ENCODE measurements at regions not wholly inside any gene's neighbourhood (a gene's known extent, or its start where the extent isn't known, plus 50 kb on each side); places are given as distances from the start of the nearest gene placed in this dataset.

- no peak overlapping the region for H3K27ac ChIP-seq
- peak; percentile 38 to 80 (median 55) for DNase-seq
- intact Hi-C loops (cut with DNase I): loop anchor here (5.0 to 10.0 kb wide), 4 partner anchors 279 to 441 kb away; partner anchors contain the start of gene SALL4 (in 1 of the 2)
- 46 to 59% (median 50%) methylated on average over 11 of the region's 11 CpGs for WGBS, 4 donors
- no peak overlapping the region for H3K4me3 ChIP-seq
- H3K27me3 ChIP-seq: no peaks in the 10 kb centered on the region
- no peaks in the 10 kb centered on the region for H3K36me3 ChIP-seq (replicated peaks in 1 of 2)
- TF ChIP-seq, protein P1, sequence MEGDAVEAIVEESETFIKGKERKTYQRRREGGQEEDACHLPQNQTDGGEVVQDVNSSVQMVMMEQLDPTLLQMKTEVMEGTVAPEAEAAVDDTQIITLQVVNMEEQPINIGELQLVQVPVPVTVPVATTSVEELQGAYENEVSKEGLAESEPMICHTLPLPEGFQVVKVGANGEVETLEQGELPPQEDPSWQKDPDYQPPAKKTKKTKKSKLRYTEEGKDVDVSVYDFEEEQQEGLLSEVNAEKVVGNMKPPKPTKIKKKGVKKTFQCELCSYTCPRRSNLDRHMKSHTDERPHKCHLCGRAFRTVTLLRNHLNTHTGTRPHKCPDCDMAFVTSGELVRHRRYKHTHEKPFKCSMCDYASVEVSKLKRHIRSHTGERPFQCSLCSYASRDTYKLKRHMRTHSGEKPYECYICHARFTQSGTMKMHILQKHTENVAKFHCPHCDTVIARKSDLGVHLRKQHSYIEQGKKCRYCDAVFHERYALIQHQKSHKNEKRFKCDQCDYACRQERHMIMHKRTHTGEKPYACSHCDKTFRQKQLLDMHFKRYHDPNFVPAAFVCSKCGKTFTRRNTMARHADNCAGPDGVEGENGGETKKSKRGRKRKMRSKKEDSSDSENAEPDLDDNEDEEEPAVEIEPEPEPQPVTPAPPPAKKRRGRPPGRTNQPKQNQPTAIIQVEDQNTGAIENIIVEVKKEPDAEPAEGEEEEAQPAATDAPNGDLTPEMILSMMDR (IDR thresholded peaks at IDR 0.05): peak; percentile 36 to 61 (median 52)
- no peak for TF ChIP-seq POLR2A (IDR thresholded peaks at IDR 0.05)
- no peaks in the 10 kb centered on the region for H3K4me1 ChIP-seq (replicated peaks in 1 of 2)
- peaks cover 0 to 6% (median 0%) of the 10 kb centered on the region in 3 donors for H3K9me3 ChIP-seq (replicated peaks in 1 of 3)
These were observed 107.8 kb downstream of the ZFP64 start for GRCh38 chr20:52083627-52084232.

DNA sequence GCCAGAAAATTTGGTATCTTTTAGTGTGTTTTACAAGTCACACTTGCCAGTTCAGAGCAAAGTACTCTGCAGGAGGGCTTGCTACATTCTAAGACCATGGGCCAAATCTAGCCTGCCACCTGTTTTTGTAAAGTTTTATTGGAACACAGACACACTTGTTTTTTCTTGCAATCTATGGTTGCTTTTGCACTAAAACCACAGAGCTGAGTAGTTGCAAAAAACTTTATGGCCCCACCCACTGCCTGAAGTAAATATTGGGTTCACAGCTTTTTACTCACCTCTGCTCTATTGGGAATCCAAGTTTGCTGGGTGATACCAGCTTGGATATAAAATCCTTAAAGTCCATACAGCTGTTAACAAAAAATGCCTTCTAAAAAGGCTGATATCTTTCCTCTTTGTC, 109.0 kb downstream of the ZFP64 start:
- DNase-seq: no peak
- Histone ChIP-seq H3K36me3 (replicated peaks in 1 of 2) (no peaks in the 10 kb centered on the region), H3K9me3 (replicated peaks in 1 of 3) (peaks cover 0 to 6% (median 0%) of the 10 kb centered on the region in 3 donors), H3K4me1 (replicated peaks in 1 of 2) (no peaks in the 10 kb centered on the region), H3K27me3 (no peaks in the 10 kb centered on the region), H3K4me3 (no peak overlapping the region), H3K27ac (no peak overlapping the region)
- intact Hi-C loops (cut with DNase I): loop anchor here (5.0 to 10.0 kb wide), 4 partner anchors 278 to 440 kb away; partner anchors contain the start of gene SALL4 (in 1 of the 2)
- TF ChIP-seq, protein P1 (IDR thresholded peaks at IDR 0.05): no peak
- no peak for TF ChIP-seq POLR2A (IDR thresholded peaks at IDR 0.05)

DNA sequence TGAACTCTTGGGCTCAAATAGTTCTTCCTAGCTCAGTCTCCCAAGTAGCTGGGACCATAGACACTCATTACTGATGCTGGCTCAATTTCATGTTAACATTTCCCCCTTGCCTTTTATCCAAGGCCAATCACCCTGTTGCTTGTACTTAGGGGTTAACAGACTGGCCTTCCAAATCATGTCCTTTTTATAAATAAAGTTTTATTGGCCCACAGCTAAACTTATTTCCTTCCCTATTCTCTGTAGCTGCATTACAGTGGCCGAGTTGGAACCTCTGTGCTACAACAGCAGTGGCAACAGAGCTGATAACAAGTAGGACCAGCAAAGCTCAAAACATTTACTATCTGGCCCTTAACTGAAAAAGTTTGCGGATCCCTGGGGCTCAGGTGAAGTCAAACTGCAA, 109.8 kb downstream of the ZFP64 start:
- peaks cover 0 to 2% (median 0%) of the 10 kb centered on the region in 3 donors for H3K9me3 ChIP-seq (replicated peaks in 1 of 3)
- H3K27me3 ChIP-seq: no peaks in the 10 kb centered on the region
- no peaks in the 10 kb centered on the region for H3K36me3 ChIP-seq (replicated peaks in 1 of 2)
- WGBS, 4 donors: 86 to 93% (median 88%) methylated on average over 2 of the region's 2 CpGs
- DNase-seq: no peak
- H3K4me1 ChIP-seq (replicated peaks in 1 of 2): no peaks in the 10 kb centered on the region
- TF ChIP-seq POLR2A (IDR thresholded peaks at IDR 0.05): no peak
- TF ChIP-seq, protein P1 (IDR thresholded peaks at IDR 0.05): no peak
- no peak overlapping the region for H3K27ac ChIP-seq
- intact Hi-C loops (cut with DNase I): loop anchor here (5.0 to 10.0 kb wide), 4 partner anchors 277 to 439 kb away; partner anchors contain the start of gene SALL4 (in 1 of the 2)
- H3K4me3 ChIP-seq: no peak overlapping the region

DNA sequence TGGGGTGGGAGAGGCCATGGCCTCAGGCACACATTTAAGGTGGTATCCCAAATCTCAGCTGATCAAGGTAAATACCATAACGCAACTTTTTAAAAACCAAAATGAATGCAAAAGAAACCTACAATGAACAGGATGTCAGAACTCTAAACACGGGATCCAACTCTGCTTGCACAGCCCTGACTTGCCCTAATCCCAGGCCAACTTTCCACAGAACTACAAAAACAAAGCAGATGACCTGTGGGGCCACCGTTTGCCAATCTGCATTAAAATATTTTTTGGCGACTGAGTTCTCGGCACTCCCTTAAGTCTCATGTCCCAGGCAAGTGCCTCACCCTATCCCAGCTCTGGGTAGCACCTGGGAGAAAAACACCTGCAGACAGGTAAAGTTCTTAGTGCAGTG, 110.5 kb downstream of the ZFP64 start:
- H3K4me3 ChIP-seq: no peak overlapping the region
- H3K36me3 ChIP-seq (replicated peaks in 1 of 2): no peaks in the 10 kb centered on the region
- TF ChIP-seq, protein P1 (IDR thresholded peaks at IDR 0.05): no peak
- no peak for TF ChIP-seq POLR2A (IDR thresholded peaks at IDR 0.05)
- 74 to 80% (median 78%) methylated on average over 4 to 5 of the region's 5 CpGs for whole genome bisulfite sequencing, 4 donors
- no peaks in the 10 kb centered on the region for H3K4me1 ChIP-seq (replicated peaks in 1 of 2)
- H3K27ac ChIP-seq: no peak overlapping the region
- intact Hi-C loops (cut with DNase I): loop anchor here (5.0 to 10.0 kb wide), 4 partner anchors 276 to 439 kb away; partner anchors contain the start of gene SALL4 (in 1 of the 2)
- no peaks in the 10 kb centered on the region for H3K9me3 ChIP-seq (replicated peaks in 1 of 3)
- H3K27me3 ChIP-seq: no peaks in the 10 kb centered on the region
- DNase-seq: no peak

All from adrenal gland (tissue), 9 donors.